ENCODE measurements at regions not wholly inside any gene's neighbourhood (a gene's known extent, or its start where the extent isn't known, plus 50 kb on each side); places are given as distances from the start of the nearest gene placed in this dataset.

DNA sequence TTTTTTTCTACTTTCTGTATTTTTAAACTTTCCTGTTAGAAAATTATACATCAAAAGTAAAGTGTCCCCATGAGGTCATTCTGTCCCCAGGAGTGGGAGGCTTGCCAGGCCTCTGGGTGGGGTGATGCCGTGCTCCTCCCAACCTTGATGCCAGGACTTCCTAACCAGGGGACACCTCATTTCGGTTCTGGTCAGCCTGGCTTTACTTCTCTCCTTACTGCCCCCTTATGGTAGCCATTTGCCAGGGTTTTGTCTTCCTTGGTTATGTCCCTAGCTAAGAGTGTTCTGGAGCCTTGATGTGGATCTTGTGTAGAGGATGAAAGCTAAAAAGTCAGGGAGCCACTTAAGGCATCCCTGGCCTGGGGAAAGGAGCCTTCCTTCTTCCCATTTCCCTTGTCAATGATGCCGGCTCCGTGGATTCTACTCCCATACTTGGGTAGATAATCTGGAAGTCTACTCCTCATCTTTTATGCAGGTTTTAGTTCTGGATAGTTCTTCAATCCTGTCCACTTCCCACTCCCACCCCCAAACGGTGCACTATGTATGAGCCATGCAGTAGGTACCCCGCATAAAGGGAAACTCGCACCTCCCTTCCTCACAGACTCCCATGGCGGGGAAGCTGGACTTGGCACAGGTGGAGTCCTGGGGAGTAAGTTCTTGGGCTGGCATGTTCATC, 164.1 kb upstream of the SALL4 start:
- Histone ChIP-seq H3K4me1 (no peaks in the 10 kb centered on the region), H3K36me3 (no peaks in the 10 kb centered on the region), H3K9me3 (no peaks in the 10 kb centered on the region), H3K4me3 (no peak overlapping the region), H3K27me3 (no peaks in the 10 kb centered on the region), H3K27ac (no peak overlapping the region)
- TF ChIP-seq, protein P1, sequence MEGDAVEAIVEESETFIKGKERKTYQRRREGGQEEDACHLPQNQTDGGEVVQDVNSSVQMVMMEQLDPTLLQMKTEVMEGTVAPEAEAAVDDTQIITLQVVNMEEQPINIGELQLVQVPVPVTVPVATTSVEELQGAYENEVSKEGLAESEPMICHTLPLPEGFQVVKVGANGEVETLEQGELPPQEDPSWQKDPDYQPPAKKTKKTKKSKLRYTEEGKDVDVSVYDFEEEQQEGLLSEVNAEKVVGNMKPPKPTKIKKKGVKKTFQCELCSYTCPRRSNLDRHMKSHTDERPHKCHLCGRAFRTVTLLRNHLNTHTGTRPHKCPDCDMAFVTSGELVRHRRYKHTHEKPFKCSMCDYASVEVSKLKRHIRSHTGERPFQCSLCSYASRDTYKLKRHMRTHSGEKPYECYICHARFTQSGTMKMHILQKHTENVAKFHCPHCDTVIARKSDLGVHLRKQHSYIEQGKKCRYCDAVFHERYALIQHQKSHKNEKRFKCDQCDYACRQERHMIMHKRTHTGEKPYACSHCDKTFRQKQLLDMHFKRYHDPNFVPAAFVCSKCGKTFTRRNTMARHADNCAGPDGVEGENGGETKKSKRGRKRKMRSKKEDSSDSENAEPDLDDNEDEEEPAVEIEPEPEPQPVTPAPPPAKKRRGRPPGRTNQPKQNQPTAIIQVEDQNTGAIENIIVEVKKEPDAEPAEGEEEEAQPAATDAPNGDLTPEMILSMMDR (IDR thresholded peaks at IDR 0.05), result peak in 4 of 5 experiments; percentile 15 to 44 (median 35)
- TF ChIP-seq EP300 (IDR thresholded peaks at IDR 0.05), result no peak
- TF ChIP-seq POLR2A (IDR thresholded peaks at IDR 0.05), result no peak
- peak in 1 of 2 donors; percentile 67 for DNase-seq (ENCODE audit: low spot score in 2 of 2)
- 50 to 53% methylated on average over 8 of the region's 8 CpGs for WGBS, 2 donors

DNA sequence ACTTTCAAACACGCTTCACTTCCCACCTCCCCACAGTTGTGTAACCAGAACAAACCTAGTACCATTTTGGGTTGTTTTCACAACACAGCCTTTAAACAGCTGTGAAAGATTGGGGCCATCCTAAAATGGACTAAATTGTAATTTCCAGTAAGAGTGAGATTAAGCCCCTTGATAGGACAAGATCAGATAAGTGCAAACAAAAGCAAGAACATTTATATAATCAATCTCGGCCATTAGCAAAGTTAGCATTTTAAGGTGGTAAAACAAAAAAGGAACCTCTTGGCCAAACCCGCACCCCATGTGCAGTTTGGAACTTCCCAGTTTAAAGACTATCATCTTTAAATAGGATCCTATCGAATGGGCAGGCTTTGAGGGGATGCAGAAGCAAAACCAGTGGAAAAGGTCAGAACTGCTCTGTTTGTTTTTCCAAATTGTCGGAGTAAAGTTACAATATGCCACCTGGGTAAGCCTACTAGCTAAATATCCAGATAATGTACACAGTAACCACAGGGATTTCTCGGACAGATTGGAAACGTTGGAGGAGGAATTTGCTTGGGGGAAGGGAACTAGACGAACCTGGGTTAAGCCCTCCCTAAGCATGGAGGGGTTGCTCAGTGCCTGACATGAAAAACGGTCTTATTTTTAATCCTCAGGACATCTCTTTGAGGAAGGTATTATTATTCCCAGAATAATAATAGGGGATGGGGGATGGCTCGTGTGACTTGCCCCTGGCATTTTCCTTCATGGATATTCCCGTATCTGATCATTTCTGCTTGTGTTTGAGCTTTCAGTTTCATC, 159.8 kb upstream of the SALL4 start:
- WGBS, 2 donors, result 48 to 65% methylated on average over 11 of the region's 11 CpGs
- Histone ChIP-seq H3K4me3 (peak overlapping the region in 1 of 4 donors; percentile 11), H3K4me1 (no peaks in the 10 kb centered on the region), H3K36me3 (no peaks in the 10 kb centered on the region), H3K9me3 (no peaks in the 10 kb centered on the region), H3K27ac (no peak overlapping the region), H3K27me3 (no peaks in the 10 kb centered on the region)
- no peak for DNase-seq (ENCODE audit: low spot score in 2 of 2)
- TF ChIP-seq EP300 (IDR thresholded peaks at IDR 0.05) (no peak), POLR2A (IDR thresholded peaks at IDR 0.05) (no peak)
- TF ChIP-seq, protein P1 (IDR thresholded peaks at IDR 0.05), result no peak

DNA sequence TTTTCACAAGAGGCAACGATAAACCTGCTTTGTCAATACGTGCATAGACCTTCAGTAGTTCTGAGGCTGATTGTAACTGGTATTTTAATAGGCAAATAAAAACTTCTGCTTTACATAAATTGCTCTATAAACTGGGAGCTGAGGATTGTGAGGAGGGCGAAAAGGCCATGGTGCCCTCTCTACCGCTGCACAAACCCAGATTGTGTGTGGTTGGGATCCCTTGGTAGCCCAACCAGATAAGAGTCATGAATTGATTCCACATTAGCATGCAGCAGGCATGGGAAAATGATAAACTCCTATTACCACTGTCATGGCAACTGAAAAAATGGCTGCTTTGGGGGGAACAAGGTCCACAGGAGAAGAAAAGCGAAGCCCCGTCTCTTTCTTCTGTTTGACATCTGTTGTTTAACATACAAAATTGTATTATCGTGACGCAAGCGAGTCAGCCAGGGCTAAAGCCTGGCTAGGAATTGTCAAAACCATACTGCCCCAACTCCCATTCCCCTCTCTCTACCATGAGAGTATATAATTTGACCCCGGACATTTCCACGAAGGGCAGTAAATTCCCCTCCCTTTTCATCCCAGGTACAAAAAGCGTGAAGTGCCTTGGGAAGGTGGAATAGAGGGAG, 157.8 kb upstream of the SALL4 start:
- Histone ChIP-seq H3K27ac (no peak overlapping the region), H3K36me3 (no peaks in the 10 kb centered on the region), H3K4me1 (no peaks in the 10 kb centered on the region), H3K27me3 (no peaks in the 10 kb centered on the region), H3K4me3 (no peak overlapping the region), H3K9me3 (no peaks in the 10 kb centered on the region)
- no peak for TF ChIP-seq EP300 (IDR thresholded peaks at IDR 0.05)
- no peak for DNase-seq (ENCODE audit: low spot score in 2 of 2)
- WGBS, 2 donors, result 82 to 86% methylated on average over 12 of the region's 12 CpGs

DNA sequence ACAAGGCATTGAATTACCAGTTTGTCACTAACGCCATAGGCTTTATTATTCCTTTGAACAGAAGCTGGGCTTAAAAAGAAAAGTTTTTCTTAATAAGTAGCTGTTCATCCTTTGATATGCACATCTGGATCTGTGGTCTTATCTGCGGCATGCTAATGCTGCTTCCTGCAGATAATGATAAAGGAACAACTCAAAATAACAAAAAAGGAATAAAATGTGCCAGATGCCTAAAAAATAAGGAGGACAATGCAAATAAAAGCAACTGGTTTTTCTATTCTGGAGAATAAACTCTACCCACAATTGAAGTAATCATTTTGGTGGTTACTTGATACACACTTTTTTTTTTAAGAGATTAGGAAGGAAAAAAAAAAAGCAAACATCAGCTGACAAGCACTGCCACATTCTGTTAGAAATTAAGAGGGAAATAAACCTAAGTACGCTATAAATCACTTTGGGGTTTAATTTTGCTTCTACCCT, 156.8 kb upstream of the SALL4 start:
- H3K9me3 ChIP-seq, result no peaks in the 10 kb centered on the region
- no peak for DNase-seq (ENCODE audit: low spot score in 2 of 2)
- no peak overlapping the region for H3K27ac ChIP-seq
- H3K4me3 ChIP-seq, result no peak overlapping the region
- H3K36me3 ChIP-seq, result no peaks in the 10 kb centered on the region
- H3K27me3 ChIP-seq, result no peaks in the 10 kb centered on the region
- H3K4me1 ChIP-seq, result no peaks in the 10 kb centered on the region
- TF ChIP-seq EP300 (IDR thresholded peaks at IDR 0.05) (no peak), POLR2A (IDR thresholded peaks at IDR 0.05) (no peak)
- TF ChIP-seq, protein P1 (IDR thresholded peaks at IDR 0.05), result no peak
- 36 to 49% methylated on average over 3 of the region's 3 CpGs for WGBS, 2 donors

DNA sequence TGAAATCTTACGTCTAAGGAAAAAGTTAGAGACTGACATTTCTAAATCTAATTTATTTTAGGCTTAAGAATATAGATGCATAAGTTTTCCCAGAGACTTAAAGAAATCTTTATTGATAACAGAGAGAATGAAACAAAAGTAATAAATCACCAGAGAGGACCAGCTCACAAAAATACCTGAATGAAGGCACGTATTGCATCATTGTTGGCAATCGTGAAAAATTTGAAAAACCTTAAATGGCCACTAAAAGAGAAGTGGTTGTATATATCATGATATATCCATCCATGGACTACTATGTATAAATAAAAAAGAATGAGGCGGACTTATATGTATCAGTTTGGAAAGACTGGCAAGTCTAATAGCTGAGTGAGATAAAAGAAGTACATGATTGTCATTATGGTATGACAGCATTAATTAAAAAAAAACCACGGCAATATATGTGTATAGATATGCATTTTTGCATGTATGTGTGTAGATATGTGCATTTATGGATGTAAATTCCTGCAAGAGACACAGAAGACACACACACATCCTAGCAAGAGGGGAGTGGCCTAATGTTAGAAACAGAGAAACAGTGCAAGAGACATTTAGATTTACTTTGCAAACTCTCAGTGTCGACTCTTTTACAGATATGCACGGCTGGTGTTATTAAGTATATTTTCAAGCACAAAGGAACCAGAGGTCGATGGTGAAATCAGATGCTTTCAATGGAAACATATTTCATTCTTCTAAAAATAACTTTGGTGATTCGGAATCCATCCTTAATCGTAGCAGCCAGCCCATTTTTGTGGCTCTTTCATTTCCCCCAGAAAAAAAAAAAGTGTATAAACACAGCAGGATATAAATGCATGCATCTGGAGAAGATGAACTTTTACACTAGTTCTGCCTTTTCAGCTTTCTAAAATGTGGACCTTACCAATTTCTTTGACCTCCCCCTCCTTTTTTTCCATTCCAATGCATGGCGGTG, 156.1 kb upstream of the SALL4 start:
- no peaks in the 10 kb centered on the region for H3K36me3 ChIP-seq
- no peak for TF ChIP-seq POLR2A (IDR thresholded peaks at IDR 0.05)
- TF ChIP-seq EP300 (IDR thresholded peaks at IDR 0.05), result no peak
- TF ChIP-seq, protein P1 (IDR thresholded peaks at IDR 0.05), result no peak
- H3K27ac ChIP-seq, result no peak overlapping the region
- no peaks in the 10 kb centered on the region for H3K9me3 ChIP-seq
- DNase-seq (ENCODE audit: low spot score in 2 of 2), result no peak
- H3K27me3 ChIP-seq, result no peaks in the 10 kb centered on the region
- H3K4me1 ChIP-seq, result no peaks in the 10 kb centered on the region
- 39 to 40% methylated on average over 11 of the region's 11 CpGs for WGBS, 2 donors
- H3K4me3 ChIP-seq, result no peak overlapping the region

Measured in tibial nerve (tissue), 4 donors.